OCI-LY1 (cell line): ENCODE measurements at regions not wholly inside any gene's neighbourhood (a gene's known extent, or its start where the extent isn't known, plus 50 kb on each side); places are given as distances from the start of the nearest gene placed in this dataset.

Source experiments
- H2AFZ ChIP-seq: fragments of 200-600 bp; sonication (generic), shearing (Covaris generic); 2 replicates; pipeline ENCODE4 v1.6.0; 2014; ENCODE audit warnings: antibody characterized with exemption, mild to moderate bottlenecking, low read length
- H3F3A ChIP-seq: fragments of 200-600 bp; sonication (generic), shearing (Covaris generic); 2 replicates; pipeline ENCODE4 v1.6.0; 2014; ENCODE audit warnings: mild to moderate bottlenecking, antibody characterized with exemption, low read length, moderate library complexity; ENCODE audit not compliant: insufficient read depth
- H3K27ac ChIP-seq: fragments of 200-600 bp; sonication (generic); 2 replicates; pipeline ENCODE4 v1.5.1; 2014; ENCODE audit warnings: low read length, mixed run types, mild to moderate bottlenecking, low read depth; ENCODE audit not compliant: poor library complexity, severe bottlenecking
- H3K27me3 ChIP-seq: fragments of 200-600 bp; sonication (generic); 2 replicates; pipeline ENCODE4 v1.6.0; 2014; ENCODE audit warnings: antibody characterized with exemption, mild to moderate bottlenecking, low read length, moderate library complexity; ENCODE audit not compliant: insufficient read depth
- H3K36me3 ChIP-seq: fragments of 200-600 bp; sonication (generic); 2 replicates; pipeline ENCODE4 v1.6.1; 2014; ENCODE audit warnings: mild to moderate bottlenecking, antibody characterized with exemption, low read length, moderate library complexity, mixed read lengths; ENCODE audit not compliant: insufficient read depth
- H3K4me1 ChIP-seq: fragments of 200-600 bp; sonication (generic); 2 replicates; pipeline ENCODE4 v1.5.1; 2014; ENCODE audit warnings: mild to moderate bottlenecking, low read length, moderate library complexity; ENCODE audit not compliant: insufficient read depth, severe bottlenecking
- H3K4me2 ChIP-seq: fragments of 200-600 bp; sonication (generic), shearing (Covaris generic); 2 replicates; pipeline ENCODE4 v1.6.1; 2014; ENCODE audit warnings: low read length
- H3K4me3 ChIP-seq: fragments of 200-600 bp; sonication (generic); 2 replicates; pipeline ENCODE4 v1.5.1; 2014; ENCODE audit warnings: low read length, low read depth, mild to moderate bottlenecking, mixed read lengths; ENCODE audit not compliant: poor library complexity, severe bottlenecking
- H3K79me2 ChIP-seq: fragments of 200-600 bp; shearing (Covaris generic); 2 replicates; pipeline ENCODE4 v1.6.1; 2016; ENCODE audit warnings: mixed run types, low read length, mixed read lengths; ENCODE audit not compliant: insufficient read depth
- H3K9ac ChIP-seq: fragments of 200-600 bp; sonication (generic), shearing (Covaris generic); 2 replicates; pipeline ENCODE4 v1.6.1; 2014; ENCODE audit warnings: mild to moderate bottlenecking, low read length, mixed read lengths
- H3K9me2 ChIP-seq: fragments of 200-600 bp; sonication (generic), shearing (Covaris generic); 2 replicates; pipeline ENCODE4 v1.6.1; 2014; ENCODE audit warnings: low read depth, mild to moderate bottlenecking, low read length, mixed read lengths
- H3K9me3 ChIP-seq: fragments of 200-600 bp; shearing (Covaris generic); 2 replicates; pipeline ENCODE4 v1.6.1; 2014; ENCODE audit warnings: low read length, mixed read lengths
- H4K20me1 ChIP-seq: fragments of 200-600 bp; sonication (generic), shearing (Covaris generic); 2 replicates; pipeline ENCODE4 v1.6.0; 2016; ENCODE audit warnings: mild to moderate bottlenecking, low read length; ENCODE audit not compliant: insufficient read depth
- CTCF ChIP-seq: fragments of 200-600 bp; sonication (generic), shearing (Covaris generic); IDR thresholded peaks from 2 replicates; pipeline ENCODE4 v1.5.1; 2017; ENCODE audit warnings: mild to moderate bottlenecking, antibody characterized with exemption, low read length, moderate library complexity, mixed read lengths
- EZH2 ChIP-seq: fragments of 200-600 bp; sonication (generic), shearing (Covaris generic); IDR thresholded peaks from 2 replicates; pipeline ENCODE4 v1.8.0; 2017; ENCODE audit warnings: borderline replicate concordance, mixed run types, mild to moderate bottlenecking, antibody characterized with exemption, low read length, moderate library complexity, mixed read lengths

GRCh38 chr16:58831386-58831785 lies 97.3 kb upstream of the GOT2 start:
- no peaks in the 10 kb centered on the region for H3K9me2 ChIP-seq
- no peaks in the 10 kb centered on the region for H4K20me1 ChIP-seq
- H3K4me3 ChIP-seq: no peak overlapping the region
- no peak overlapping the region for H2AFZ ChIP-seq
- H3F3A ChIP-seq: no peaks in the 10 kb centered on the region
- no peaks in the 10 kb centered on the region for H3K4me1 ChIP-seq
- H3K36me3 ChIP-seq: no peaks in the 10 kb centered on the region
- H3K27ac ChIP-seq: no peak overlapping the region
- no peaks in the 10 kb centered on the region for H3K9me3 ChIP-seq
- TF ChIP-seq EZH2: no peak
- TF ChIP-seq CTCF: no peak
- H3K79me2 ChIP-seq: no peaks in the 10 kb centered on the region
- H3K4me2 ChIP-seq: no peak overlapping the region
- H3K9ac ChIP-seq: no peak overlapping the region
- no peaks in the 10 kb centered on the region for H3K27me3 ChIP-seq

- TF ChIP-seq CTCF: no peak
- no peak for TF ChIP-seq EZH2
- H3K79me2 ChIP-seq: no peaks in the 10 kb centered on the region
- H3K27me3 ChIP-seq: no peaks in the 10 kb centered on the region
- no peak overlapping the region for H3K9ac ChIP-seq
- H3K36me3 ChIP-seq: no peaks in the 10 kb centered on the region
- no peaks in the 10 kb centered on the region for H3K9me2 ChIP-seq
- no peaks in the 10 kb centered on the region for H3F3A ChIP-seq
- no peaks in the 10 kb centered on the region for H3K9me3 ChIP-seq
- H4K20me1 ChIP-seq: no peaks in the 10 kb centered on the region
- H3K4me1 ChIP-seq: no peaks in the 10 kb centered on the region
- H3K27ac ChIP-seq: no peak overlapping the region
- no peak overlapping the region for H3K4me2 ChIP-seq
- no peak overlapping the region for H3K4me3 ChIP-seq
- H2AFZ ChIP-seq: no peak overlapping the region
Observed at GRCh38 chr16:58828901-58829545, 94.9 kb upstream of the GOT2 start.

- H4K20me1 ChIP-seq: no peaks in the 10 kb centered on the region
- no peak overlapping the region for H3K4me3 ChIP-seq
- no peak overlapping the region for H3K27ac ChIP-seq
- no peaks in the 10 kb centered on the region for H3K4me1 ChIP-seq
- H3K4me2 ChIP-seq: no peak overlapping the region
- no peak overlapping the region for H3K9ac ChIP-seq
- no peaks in the 10 kb centered on the region for H3K9me2 ChIP-seq
- H3F3A ChIP-seq: no peaks in the 10 kb centered on the region
- no peak for TF ChIP-seq EZH2
- TF ChIP-seq CTCF: no peak
- H3K79me2 ChIP-seq: no peaks in the 10 kb centered on the region
- H2AFZ ChIP-seq: no peak overlapping the region
- H3K9me3 ChIP-seq: no peaks in the 10 kb centered on the region
- H3K27me3 ChIP-seq: no peaks in the 10 kb centered on the region
- no peaks in the 10 kb centered on the region for H3K36me3 ChIP-seq
Observed at GRCh38 chr16:58824201-58824600, 90.1 kb upstream of the GOT2 start.
